Mononuclear cell (primary cell): ENCODE measurements at regions not wholly inside any gene's neighbourhood (a gene's known extent, or its start where the extent isn't known, plus 50 kb on each side); places are given as distances from the start of the nearest gene placed in this dataset.

ENCODE experiments used
- H3K27me3 ChIP-seq: 2 replicates; pipeline ENCODE4 v1.6.0; 2011; ENCODE audit warnings: low read length, control low read depth; ENCODE audit not compliant: insufficient read depth
- H3K4me1 ChIP-seq: 2 replicates; pipeline ENCODE4 v1.5.1; 2011; ENCODE audit warnings: mild to moderate bottlenecking, low read length, control low read depth; ENCODE audit not compliant: insufficient read depth
- H3K4me3 ChIP-seq: 2 replicates; pipeline ENCODE4 v1.5.1; 2011; ENCODE audit warnings: mild to moderate bottlenecking, low read length, moderate library complexity
- H3K9me3 ChIP-seq: 2 replicates; pipeline ENCODE4 v1.5.1; 2011; ENCODE audit warnings: low read depth, mild to moderate bottlenecking, control low read depth, low read length

DNA sequence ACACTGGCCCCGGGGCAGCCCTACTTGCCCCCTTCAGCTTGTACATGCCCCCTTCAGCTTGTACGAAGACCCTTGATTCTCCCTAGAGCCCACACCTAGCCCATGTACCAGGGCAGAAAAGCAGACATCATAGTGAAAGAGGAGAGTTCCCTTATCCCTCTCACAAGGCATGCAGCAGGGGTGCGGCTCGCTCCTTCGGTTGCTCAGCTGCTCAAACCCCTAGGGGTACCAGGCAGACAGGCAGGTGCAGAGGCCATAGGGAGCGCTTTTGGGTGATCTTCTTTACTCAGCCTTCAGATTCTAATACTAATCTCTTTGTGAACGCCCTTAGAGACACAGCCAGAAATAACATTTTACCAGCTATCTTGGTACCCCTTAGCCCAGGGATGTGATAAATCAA lies 286.3 kb downstream of the NPIPA8 start:
- H3K4me3 ChIP-seq: no peak overlapping the region
- no peaks in the 10 kb centered on the region for H3K9me3 ChIP-seq
- no peaks in the 10 kb centered on the region for H3K27me3 ChIP-seq
- no peaks in the 10 kb centered on the region for H3K4me1 ChIP-seq

DNA sequence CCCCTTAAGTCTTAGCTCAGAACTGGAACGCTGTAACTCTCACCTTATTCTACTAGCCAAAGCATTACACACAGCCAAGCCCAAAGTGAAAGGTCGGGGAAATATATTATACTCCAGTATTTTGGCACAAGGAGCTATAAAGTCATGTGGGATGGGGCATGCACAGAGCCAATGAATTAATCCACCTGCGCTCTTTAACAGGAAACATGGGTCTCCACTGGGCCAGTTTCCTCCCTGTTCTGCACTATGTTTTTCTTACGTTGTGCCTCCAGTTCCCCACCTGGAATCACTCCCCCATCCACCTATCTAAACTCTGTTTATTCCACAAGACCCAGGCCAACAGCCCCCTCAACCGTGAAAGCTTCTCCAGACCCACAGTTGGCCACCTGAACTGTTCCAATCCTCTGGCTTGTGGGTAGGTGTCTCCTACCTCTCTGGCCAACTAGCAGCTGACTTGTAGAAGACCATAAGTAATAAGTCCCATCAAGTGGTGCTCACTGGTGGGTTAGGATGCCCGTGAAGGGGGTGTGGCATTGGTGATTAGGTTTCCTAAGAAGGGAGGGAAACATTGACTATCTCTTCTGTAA lies 286.9 kb downstream of the NPIPA8 start:
- Histone ChIP-seq H3K4me1 (no peaks in the 10 kb centered on the region), H3K27me3 (no peaks in the 10 kb centered on the region), H3K4me3 (no peak overlapping the region), H3K9me3 (no peaks in the 10 kb centered on the region)

DNA sequence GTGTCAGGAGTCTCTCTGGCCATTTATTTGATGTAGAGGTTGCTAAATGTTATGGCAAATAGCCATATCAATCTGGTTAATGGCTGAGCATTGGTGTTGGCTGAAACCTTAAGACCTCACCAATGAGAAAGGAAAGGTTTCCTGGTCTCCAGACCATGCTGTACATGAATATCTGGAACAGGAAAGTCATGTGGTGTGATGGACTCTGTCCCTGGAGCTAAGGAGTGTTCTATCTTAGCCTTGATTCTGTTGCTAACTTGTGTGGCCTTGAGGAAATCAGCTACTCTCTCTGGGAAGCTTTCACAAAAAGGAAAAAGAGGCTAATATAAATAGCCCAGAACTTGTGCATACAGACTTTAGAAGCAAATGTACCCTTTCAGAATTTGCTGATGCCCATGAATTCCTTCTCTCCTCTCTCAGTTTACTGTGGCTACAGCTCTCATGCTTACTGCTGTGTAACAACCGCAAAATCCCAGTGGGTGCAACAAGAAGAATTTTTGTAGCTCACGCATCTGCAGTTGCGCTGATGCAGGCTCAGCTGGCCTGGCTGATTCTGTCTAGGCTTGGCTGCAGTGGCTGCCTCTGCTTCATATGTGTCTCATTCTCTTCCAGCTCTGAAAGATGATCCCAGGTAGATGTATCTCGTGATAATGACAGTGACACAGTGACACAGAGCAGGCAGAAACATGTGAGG lies 287.5 kb downstream of the NPIPA8 start:
- H3K4me1 ChIP-seq: no peaks in the 10 kb centered on the region

DNA sequence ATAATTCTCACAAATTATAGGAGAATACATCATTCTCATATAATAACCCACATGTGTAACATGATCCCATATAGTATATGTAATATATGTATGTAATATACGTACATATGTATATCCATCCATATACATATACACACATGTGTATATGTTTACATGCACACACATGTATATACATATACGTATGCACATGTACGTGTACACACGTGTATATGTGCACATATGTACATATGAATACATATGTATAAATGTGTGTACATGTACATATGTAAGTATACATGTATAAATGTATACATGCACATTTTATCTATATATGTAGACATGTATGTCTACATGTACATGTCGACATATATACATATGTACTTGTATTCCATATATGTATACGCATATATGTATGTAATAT lies 288.8 kb downstream of the NPIPA8 start:
- no peaks in the 10 kb centered on the region for H3K9me3 ChIP-seq
- no peaks in the 10 kb centered on the region for H3K4me1 ChIP-seq
- no peak overlapping the region for H3K4me3 ChIP-seq
- H3K27me3 ChIP-seq: no peaks in the 10 kb centered on the region

More for the DNA sequence above, 287.5 kb downstream of the NPIPA8 start:
- Histone ChIP-seq H3K9me3 (no peaks in the 10 kb centered on the region), H3K4me3 (no peak overlapping the region), H3K27me3 (no peaks in the 10 kb centered on the region)

DNA sequence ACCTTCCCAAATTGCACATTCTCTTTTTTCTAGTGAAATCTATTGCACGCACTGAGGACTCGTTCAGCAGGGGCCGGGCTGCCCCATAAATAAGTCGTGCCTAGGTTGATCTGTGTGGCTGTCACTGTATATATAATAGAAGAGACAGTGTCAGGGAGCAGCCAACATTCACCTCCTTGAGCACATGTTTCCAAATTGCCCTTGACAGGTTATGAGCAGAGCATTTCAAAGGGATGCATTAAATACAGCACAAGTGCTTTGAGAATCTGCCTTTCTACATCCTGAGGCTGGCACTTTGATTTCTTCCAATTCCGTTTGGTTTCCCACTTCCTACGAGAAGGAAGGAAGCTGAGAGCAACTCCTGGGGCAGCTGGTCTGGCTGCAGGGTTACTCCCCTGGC lies 291.2 kb downstream of the NPIPA8 start:
- Histone ChIP-seq H3K9me3 (no peaks in the 10 kb centered on the region), H3K4me3 (no peak overlapping the region), H3K27me3 (no peaks in the 10 kb centered on the region), H3K4me1 (no peaks in the 10 kb centered on the region)

DNA sequence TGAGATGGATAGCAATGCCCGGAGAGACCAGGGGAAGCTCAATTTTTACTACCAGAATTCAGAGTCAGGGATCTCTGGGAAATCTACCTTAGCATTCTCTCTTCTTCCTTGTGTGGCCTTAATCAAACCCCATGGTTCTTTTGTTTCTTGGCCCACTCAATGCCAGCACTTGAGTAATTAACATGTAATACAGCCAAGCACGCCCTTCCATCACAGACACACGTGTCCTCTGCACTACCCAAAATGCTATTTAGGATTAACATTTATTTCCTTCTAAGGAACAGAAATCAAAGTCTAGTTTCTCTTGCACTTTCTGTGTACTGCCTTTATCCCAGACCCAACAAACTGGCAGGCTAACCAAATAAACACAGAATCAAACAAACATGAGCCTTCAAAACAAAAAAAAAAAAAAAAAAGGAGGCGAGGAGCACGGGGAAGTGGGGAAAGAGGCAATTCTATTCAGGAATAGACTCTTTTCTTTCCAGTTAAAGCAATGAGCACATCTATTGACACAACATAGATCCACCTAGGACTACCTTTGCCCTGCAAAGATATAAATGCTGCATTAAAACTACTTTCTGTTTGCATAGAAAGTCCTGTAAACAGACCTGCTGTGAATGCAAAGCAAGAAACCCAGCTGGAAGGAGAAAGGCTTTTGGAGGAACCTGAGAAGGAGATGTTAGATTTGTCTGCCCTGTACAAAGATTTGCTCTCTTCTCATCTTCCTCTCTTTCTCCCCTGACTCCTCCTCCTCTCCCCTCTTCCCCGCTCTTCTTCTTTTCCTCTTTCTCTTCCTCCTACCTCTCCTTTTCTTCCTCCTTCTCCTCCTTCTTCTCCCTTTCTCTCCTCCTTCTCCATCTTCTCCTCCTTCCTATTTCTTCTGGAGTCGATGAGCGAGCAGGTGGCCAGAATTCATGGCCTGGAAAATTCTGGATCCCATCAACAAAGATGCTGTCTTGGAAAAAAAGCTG lies 294.4 kb downstream of the NPIPA8 start:
- Histone ChIP-seq H3K27me3 (no peaks in the 10 kb centered on the region), H3K9me3 (no peaks in the 10 kb centered on the region), H3K4me1 (no peaks in the 10 kb centered on the region), H3K4me3 (no peak overlapping the region)

DNA sequence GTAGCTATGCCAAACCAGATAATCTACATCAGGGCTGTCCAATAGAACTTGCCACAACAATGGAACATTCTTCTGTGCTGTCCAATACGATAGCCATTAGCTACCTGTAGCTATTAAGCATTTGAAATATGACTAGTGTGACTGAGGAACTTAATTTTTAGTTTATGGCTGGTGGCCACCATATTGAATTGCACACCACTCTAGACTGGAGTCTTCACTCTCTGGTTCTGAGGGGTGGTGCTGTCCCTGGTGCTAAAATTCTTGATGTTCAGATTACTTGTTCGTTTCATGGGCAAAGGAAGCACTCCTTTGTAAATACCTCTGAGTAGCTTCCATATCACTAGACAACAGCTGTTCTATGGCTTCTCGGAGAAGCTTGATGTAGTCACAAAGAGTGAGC lies 296.6 kb downstream of the NPIPA8 start:
- Histone ChIP-seq H3K4me1 (no peaks in the 10 kb centered on the region), H3K27me3 (no peaks in the 10 kb centered on the region), H3K4me3 (no peak overlapping the region), H3K9me3 (no peaks in the 10 kb centered on the region)

DNA sequence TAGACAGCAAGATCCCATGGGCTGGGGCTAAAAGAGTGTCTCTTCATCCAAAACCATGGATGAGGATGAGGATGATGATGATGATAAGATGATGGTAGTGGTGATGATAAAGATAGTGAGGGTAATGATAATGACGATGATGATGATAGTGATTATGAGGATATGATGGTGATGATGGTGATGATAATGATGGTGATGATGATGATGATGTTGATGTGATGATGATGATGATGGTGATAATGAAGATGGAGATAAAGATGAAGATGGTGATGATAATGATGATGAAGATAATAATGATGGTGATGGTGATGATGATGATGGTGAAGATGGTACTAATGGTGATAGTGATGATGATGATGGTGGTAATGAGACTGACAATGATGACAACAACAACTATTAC lies 299.5 kb downstream of the NPIPA8 start:
- Histone ChIP-seq H3K9me3 (no peaks in the 10 kb centered on the region), H3K4me1 (no peaks in the 10 kb centered on the region), H3K27me3 (no peaks in the 10 kb centered on the region), H3K4me3 (no peak overlapping the region)

DNA sequence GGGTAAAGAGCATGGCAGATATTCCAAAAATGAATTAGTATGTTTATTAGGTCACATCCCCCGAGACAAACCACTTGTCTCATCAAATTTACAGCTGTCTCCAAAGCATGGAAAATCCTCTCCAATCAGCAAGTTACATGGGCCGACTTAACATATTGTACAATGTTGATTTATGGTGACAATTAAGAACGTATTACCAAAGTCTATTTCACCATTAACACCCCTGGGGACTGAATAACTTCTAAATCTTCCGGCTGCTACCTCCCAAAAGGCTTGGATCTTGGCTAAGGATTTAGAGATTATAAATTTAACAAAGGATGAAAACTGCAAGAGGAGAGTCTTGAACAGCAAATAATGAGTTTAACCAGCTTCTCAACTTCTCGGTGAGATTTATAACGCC lies 311.9 kb downstream of the NPIPA8 start:
- Histone ChIP-seq H3K27me3 (no peaks in the 10 kb centered on the region), H3K9me3 (no peaks in the 10 kb centered on the region)

DNA sequence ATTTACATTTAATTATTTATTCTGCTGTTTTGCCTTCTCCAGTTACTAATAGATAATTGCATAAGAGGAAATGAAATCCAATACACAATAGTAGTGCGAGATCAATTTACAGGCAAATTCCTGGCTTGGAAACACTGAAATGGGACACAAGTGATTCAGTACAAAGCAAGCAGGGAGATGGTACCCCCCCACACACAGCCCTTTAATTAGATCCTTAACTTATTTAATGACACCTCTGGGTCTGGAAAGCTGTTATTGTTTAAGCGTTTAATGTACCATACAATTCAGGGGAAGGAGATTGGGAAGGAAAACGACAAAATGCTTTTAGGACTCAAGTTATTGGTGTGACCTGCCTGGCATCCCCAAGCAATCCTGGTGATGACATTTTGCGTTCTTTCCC lies 318.2 kb downstream of the NPIPA8 start:
- no peaks in the 10 kb centered on the region for H3K27me3 ChIP-seq
- no peaks in the 10 kb centered on the region for H3K9me3 ChIP-seq

More for the DNA sequence above, 311.9 kb downstream of the NPIPA8 start:
- H3K4me1 ChIP-seq: no peaks in the 10 kb centered on the region
- H3K4me3 ChIP-seq: no peak overlapping the region

DNA sequence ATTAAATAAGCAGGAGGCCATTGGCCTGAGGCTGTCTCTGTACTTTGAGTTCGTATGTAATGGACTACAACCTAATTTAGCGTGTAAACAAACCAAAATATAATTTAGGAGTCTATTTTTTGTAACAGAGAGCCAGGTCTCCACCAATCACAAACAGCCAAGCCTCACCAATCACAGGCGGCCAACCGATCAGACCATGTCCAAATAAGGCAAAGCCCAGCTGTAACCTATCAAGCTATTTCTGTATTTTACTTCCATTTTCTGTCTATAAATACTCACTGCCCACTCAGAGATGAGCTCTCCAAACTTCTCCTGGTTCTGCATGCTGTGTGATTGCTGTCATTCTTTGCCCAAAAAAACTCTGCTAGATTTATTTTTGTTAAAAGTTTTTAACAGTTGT lies 322.7 kb downstream of the NPIPA8 start:
- Histone ChIP-seq H3K27me3 (no peaks in the 10 kb centered on the region), H3K4me1 (no peaks in the 10 kb centered on the region), H3K4me3 (no peak overlapping the region), H3K9me3 (no peaks in the 10 kb centered on the region)

More for the DNA sequence above, 318.2 kb downstream of the NPIPA8 start:
- Histone ChIP-seq H3K4me1 (no peaks in the 10 kb centered on the region), H3K4me3 (no peak overlapping the region)

DNA sequence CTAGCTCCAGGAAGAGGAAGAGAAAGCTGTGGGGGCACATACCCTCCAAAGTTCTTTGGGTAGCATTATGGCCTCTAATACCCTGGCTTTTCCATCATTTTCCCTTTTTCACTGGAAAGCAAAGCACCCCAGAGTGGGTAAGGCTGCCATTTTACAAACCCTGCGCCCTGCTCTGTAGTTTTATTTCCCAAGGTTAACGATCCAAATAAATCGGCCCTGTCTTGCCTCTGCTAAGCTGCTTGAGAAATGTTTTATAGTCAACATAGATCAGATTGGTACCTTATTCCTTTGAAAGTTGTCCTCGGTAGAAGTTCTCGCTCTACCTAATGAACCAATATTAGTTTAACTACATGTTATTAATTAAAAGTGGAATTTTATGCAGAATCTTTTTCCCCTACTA lies 328.2 kb downstream of the NPIPA8 start:
- H3K27me3 ChIP-seq: no peaks in the 10 kb centered on the region
- H3K4me1 ChIP-seq: no peaks in the 10 kb centered on the region
- no peaks in the 10 kb centered on the region for H3K9me3 ChIP-seq
- no peak overlapping the region for H3K4me3 ChIP-seq

DNA sequence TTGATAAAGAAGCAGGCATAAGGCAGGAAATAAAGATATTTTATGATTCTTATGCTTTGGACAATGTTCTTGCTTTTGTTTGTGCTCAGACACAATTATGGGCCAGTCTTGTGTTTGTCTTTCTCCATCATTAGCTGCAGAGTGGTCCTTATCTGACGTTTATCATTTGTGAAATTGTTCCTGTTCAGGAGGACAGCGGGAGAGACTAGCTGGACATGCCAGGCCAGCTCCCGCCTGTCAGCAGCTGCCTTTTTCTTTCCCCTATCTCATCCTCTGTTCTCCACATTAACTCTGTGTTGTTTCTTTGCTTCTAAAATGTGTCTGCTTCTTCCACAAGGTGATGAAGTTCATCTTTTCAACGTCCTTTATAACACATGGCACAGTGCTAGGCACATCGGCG lies 333.5 kb downstream of the NPIPA8 start:
- H3K27me3 ChIP-seq: no peaks in the 10 kb centered on the region
- no peak overlapping the region for H3K4me3 ChIP-seq
- H3K4me1 ChIP-seq: no peaks in the 10 kb centered on the region
- H3K9me3 ChIP-seq: no peaks in the 10 kb centered on the region

DNA sequence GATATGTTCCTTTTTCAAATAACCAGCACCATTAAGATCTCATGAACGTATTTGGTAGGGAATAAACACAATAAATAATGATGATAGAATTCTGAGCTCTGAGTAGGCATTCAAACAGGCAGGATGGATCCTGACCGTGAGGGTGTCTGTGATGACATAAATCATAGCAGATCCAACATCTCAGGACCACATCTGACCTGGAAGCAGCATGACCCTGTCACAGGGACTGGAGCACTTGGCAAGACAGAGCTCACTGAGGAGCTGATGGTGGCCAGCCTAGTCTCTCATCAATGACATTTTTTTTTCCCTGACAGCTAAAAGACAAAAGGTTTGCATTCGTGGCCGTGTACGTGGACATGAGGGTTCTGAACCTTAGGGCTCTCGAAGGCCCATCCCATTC lies 337.5 kb downstream of the NPIPA8 start:
- Histone ChIP-seq H3K4me1 (no peaks in the 10 kb centered on the region), H3K4me3 (no peak overlapping the region), H3K9me3 (no peaks in the 10 kb centered on the region), H3K27me3 (no peaks in the 10 kb centered on the region)

DNA sequence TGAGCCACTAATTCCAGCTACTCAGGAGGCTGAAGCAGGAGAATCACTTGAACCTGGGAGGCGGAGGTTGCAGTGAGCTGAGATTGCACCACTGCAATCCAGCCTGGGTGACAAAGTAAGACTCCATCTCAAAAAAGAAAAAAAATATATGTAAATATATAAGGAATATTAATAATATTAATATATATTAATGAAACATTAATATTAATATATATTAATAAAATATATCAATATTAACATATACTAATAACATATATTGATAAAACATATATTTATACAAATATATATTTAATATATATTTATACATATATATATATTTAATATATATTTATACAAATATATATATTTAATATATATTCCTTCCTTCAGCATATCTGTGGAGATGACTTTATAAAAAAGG lies 338.0 kb downstream of the NPIPA8 start:
- Histone ChIP-seq H3K9me3 (no peaks in the 10 kb centered on the region), H3K4me1 (no peaks in the 10 kb centered on the region), H3K4me3 (no peak overlapping the region), H3K27me3 (no peaks in the 10 kb centered on the region)
